Mononuclear cell (primary cell): ENCODE measurements at regions not wholly inside any gene's neighbourhood (a gene's known extent, or its start where the extent isn't known, plus 50 kb on each side); places are given as distances from the start of the nearest gene placed in this dataset.
"Not testable (repeated sequence)": the region's sequence is repeated elsewhere in the genome, so short reads cannot be mapped to it uniquely, and the experiment has no call there.

Source experiments
- H3K27me3 ChIP-seq: 2 replicates; pipeline ENCODE4 v1.6.0; 2011; ENCODE audit warnings: low read length, control low read depth; ENCODE audit not compliant: insufficient read depth
- H3K4me1 ChIP-seq: 2 replicates; pipeline ENCODE4 v1.5.1; 2011; ENCODE audit warnings: mild to moderate bottlenecking, low read length, control low read depth; ENCODE audit not compliant: insufficient read depth
- H3K4me3 ChIP-seq: 2 replicates; pipeline ENCODE4 v1.5.1; 2011; ENCODE audit warnings: mild to moderate bottlenecking, low read length, moderate library complexity
- H3K9me3 ChIP-seq: 2 replicates; pipeline ENCODE4 v1.5.1; 2011; ENCODE audit warnings: low read depth, mild to moderate bottlenecking, control low read depth, low read length

GRCh38 chr14:104230946-104231345 is 92.6 kb downstream of the KIF26A start:
- Histone ChIP-seq H3K9me3 (no peaks in the 10 kb centered on the region), H3K27me3 (no peaks in the 10 kb centered on the region), H3K4me3 (no peak overlapping the region), H3K4me1 (no peaks in the 10 kb centered on the region)

GRCh38 chr14:104232070-104232484 is 93.7 kb downstream of the KIF26A start:
- H3K4me1 ChIP-seq = no peaks in the 10 kb centered on the region
- no peak overlapping the region for H3K4me3 ChIP-seq
- no peaks in the 10 kb centered on the region for H3K27me3 ChIP-seq
- no peaks in the 10 kb centered on the region for H3K9me3 ChIP-seq

GRCh38 chr14:104234007-104234786 is 95.8 kb downstream of the KIF26A start:
- H3K4me3 ChIP-seq, H3K4me1 ChIP-seq, H3K27me3 ChIP-seq, H3K9me3 ChIP-seq: not testable (repeated sequence)

GRCh38 chr14:104235686-104236085 is 97.3 kb downstream of the KIF26A start:
- H3K9me3 ChIP-seq = no peaks in the 10 kb centered on the region
- no peaks in the 10 kb centered on the region for H3K4me1 ChIP-seq
- no peaks in the 10 kb centered on the region for H3K27me3 ChIP-seq
- H3K4me3 ChIP-seq = no peak overlapping the region

- Histone ChIP-seq H3K4me1 (no peaks in the 10 kb centered on the region), H3K4me3 (no peak overlapping the region), H3K9me3 (no peaks in the 10 kb centered on the region), H3K27me3 (no peaks in the 10 kb centered on the region)
These were observed 99.5 kb downstream of the KIF26A start for GRCh38 chr14:104237651-104238423.

GRCh38 chr14:104238424-104239184 is 100.2 kb downstream of the KIF26A start:
- Histone ChIP-seq H3K27me3 (no peaks in the 10 kb centered on the region), H3K4me1 (no peaks in the 10 kb centered on the region), H3K4me3 (no peak overlapping the region), H3K9me3 (no peaks in the 10 kb centered on the region)

GRCh38 chr14:104239185-104239775 is 100.9 kb downstream of the KIF26A start:
- Histone ChIP-seq H3K4me1 (no peaks in the 10 kb centered on the region), H3K9me3 (no peaks in the 10 kb centered on the region), H3K27me3 (no peaks in the 10 kb centered on the region), H3K4me3 (no peak overlapping the region)

- Histone ChIP-seq H3K9me3 (no peaks in the 10 kb centered on the region), H3K4me1 (no peaks in the 10 kb centered on the region), H3K27me3 (no peaks in the 10 kb centered on the region), H3K4me3 (no peak overlapping the region)
These were observed 101.5 kb downstream of the KIF26A start for GRCh38 chr14:104239861-104240301.

GRCh38 chr14:104240434-104241157 is 102.2 kb downstream of the KIF26A start:
- no peaks in the 10 kb centered on the region for H3K27me3 ChIP-seq
- no peak overlapping the region for H3K4me3 ChIP-seq
- peaks cover 3% of the 10 kb centered on the region for H3K9me3 ChIP-seq

GRCh38 chr14:104243200-104243599 is 104.8 kb downstream of the KIF26A start:
- no peak overlapping the region for H3K4me3 ChIP-seq
- no peaks in the 10 kb centered on the region for H3K27me3 ChIP-seq
- peaks cover 5% of the 10 kb centered on the region for H3K9me3 ChIP-seq
- H3K4me1 ChIP-seq = no peaks in the 10 kb centered on the region

More at GRCh38 chr14:104240434-104241157, 102.2 kb downstream of the KIF26A start:
- no peaks in the 10 kb centered on the region for H3K4me1 ChIP-seq

GRCh38 chr14:104244221-104245011 is 106.0 kb downstream of the KIF26A start:
- Histone ChIP-seq H3K4me3 (no peak overlapping the region), H3K4me1 (no peaks in the 10 kb centered on the region), H3K27me3 (no peaks in the 10 kb centered on the region), H3K9me3 (peaks cover 5% of the 10 kb centered on the region)

- H3K27me3 ChIP-seq = no peaks in the 10 kb centered on the region
- H3K4me1 ChIP-seq = no peaks in the 10 kb centered on the region
- no peak overlapping the region for H3K4me3 ChIP-seq
- H3K9me3 ChIP-seq = peaks cover 5% of the 10 kb centered on the region
These were observed 106.7 kb downstream of the KIF26A start for GRCh38 chr14:104245075-104245474.

- H3K27me3 ChIP-seq = no peaks in the 10 kb centered on the region
- no peak overlapping the region for H3K4me3 ChIP-seq
- H3K4me1 ChIP-seq = no peaks in the 10 kb centered on the region
- H3K9me3 ChIP-seq = peaks cover 5% of the 10 kb centered on the region
These were observed 107.3 kb downstream of the KIF26A start for GRCh38 chr14:104245723-104246122.
